HEK293T (cell line): ENCODE measurements at regions not wholly inside any gene's neighbourhood (a gene's known extent, or its start where the extent isn't known, plus 50 kb on each side); places are given as distances from the start of the nearest gene placed in this dataset.

Source experiments
- BHLHE40 ChIP-seq: fragments of 450-650 bp; IDR thresholded peaks from 2 replicates; pipeline ENCODE4 v1.6.1; 2016; ENCODE audit warnings: mild to moderate bottlenecking, moderate library complexity, borderline replicate concordance
- FOXK2 ChIP-seq: fragments of 450-650 bp; IDR thresholded peaks from 2 replicates; pipeline ENCODE4 v1.6.1; 2016; ENCODE audit warnings: mild to moderate bottlenecking
- FOXM1 ChIP-seq: fragments of 450-650 bp; IDR thresholded peaks from 2 replicates; pipeline ENCODE4 v1.6.1; 2017; ENCODE audit warnings: mild to moderate bottlenecking, borderline replicate concordance
- PKNOX1 ChIP-seq: fragments of 450-650 bp; IDR thresholded peaks from 2 replicates; pipeline ENCODE4 v1.6.1; 2016
- SP1 ChIP-seq: fragments of 450-650 bp; IDR thresholded peaks from 2 replicates; pipeline ENCODE4 v1.6.1; 2017

GRCh38 chr17:14498812-14499211, 197.9 kb downstream of the HS3ST3B1 start:
- TF ChIP-seq FOXK2 (no peak), SP1 (no peak), BHLHE40 (no peak), PKNOX1 (no peak), FOXM1 (no peak)
